Suprapubic skin (tissue), 4 donors: ENCODE measurements at regions not wholly inside any gene's neighbourhood (a gene's known extent, or its start where the extent isn't known, plus 50 kb on each side); places are given as distances from the start of the nearest gene placed in this dataset.

Experiments
- DNase-seq, 2 donors: peaks; one replicate each; pipeline ENCODE4 v3.0.0-alpha.2; 2019; ENCODE audit warnings: low spot score in 2 of 2
- H3K27ac ChIP-seq: fragments of 200-600 bp; sonication (generic); one replicate; pipeline ENCODE4 v1.5.1; 2019
- H3K27me3 ChIP-seq: fragments of 200-600 bp; sonication (generic); one replicate; pipeline ENCODE4 v1.5.1; 2019
- H3K36me3 ChIP-seq: fragments of 200-600 bp; sonication (generic); one replicate; pipeline ENCODE4 v1.5.1; 2019
- H3K4me1 ChIP-seq: fragments of 200-600 bp; sonication (generic); one replicate; pipeline ENCODE4 v1.5.1; 2019
- H3K4me3 ChIP-seq: fragments of 200-600 bp; sonication (generic); one replicate; pipeline ENCODE4 v1.5.1; 2019; ENCODE audit warnings: mild to moderate bottlenecking
- H3K9me3 ChIP-seq: fragments of 200-600 bp; sonication (generic); one replicate; pipeline ENCODE4 v1.5.1; 2019
- CTCF ChIP-seq, 2 donors: fragments of 200-600 bp in 1 of 2; fragments of 450-650 bp in 1 of 2; sonication (generic) in 1 of 2; IDR thresholded peaks; one replicate each; pipeline ENCODE4 v1.5.1; 2016 to 2019; ENCODE audit warnings: antibody characterized with exemption in 2 of 2, mild to moderate bottlenecking in 1 of 2, moderate library complexity in 1 of 2
- EP300 ChIP-seq: sonication (generic); formaldehyde crosslinking; IDR thresholded peaks from one replicate; pipeline ENCODE4 v1.6.1; 2017; ENCODE audit warnings: antibody characterized with exemption
- POLR2A ChIP-seq, 2 donors: fragments of 450-650 bp; IDR thresholded peaks; one replicate each; pipeline ENCODE4 v1.6.1; 2017; ENCODE audit warnings: antibody characterized with exemption in 2 of 2, mild to moderate bottlenecking in 2 of 2, moderate library complexity in 2 of 2
- POLR2AphosphoS5 ChIP-seq, 3 donors: sonication (generic); formaldehyde crosslinking; IDR thresholded peaks; one replicate each; pipeline ENCODE4 v1.6.1; 2017; ENCODE audit warnings: antibody characterized with exemption in 3 of 3
- WGBS: methylation state at CpG from one replicate; pipeline ENCODE4 v1.1.5; 2018; 5-methylcytosine and 5-hydroxymethylcytosine counted together

- 83% methylated on average over 3 of the region's 3 CpGs for WGBS
- Histone ChIP-seq H3K27me3 (no peaks in the 10 kb centered on the region), H3K36me3 (no peaks in the 10 kb centered on the region)
Observed at GRCh38 chr1:221317537-221317936, 424.4 kb downstream of the DUSP10 start.

GRCh38 chr1:221327954-221328353 lies 413.9 kb downstream of the DUSP10 start:
- H3K9me3 ChIP-seq = peaks cover 7% of the 10 kb centered on the region
- no peak overlapping the region for H3K4me3 ChIP-seq
- H3K4me1 ChIP-seq = no peaks in the 10 kb centered on the region
- TF ChIP-seq EP300 (no peak), POLR2AphosphoS5 (IDR thresholded peaks at IDR 0.05) (no peak), POLR2A (IDR thresholded peaks at IDR 0.05) (no peak), CTCF (IDR thresholded peaks at IDR 0.05) (no peak)
- no peaks in the 10 kb centered on the region for H3K27me3 ChIP-seq
- 60% methylated on average over 4 of the region's 4 CpGs for WGBS
- no peaks in the 10 kb centered on the region for H3K36me3 ChIP-seq
- no peak overlapping the region for H3K27ac ChIP-seq
- DNase-seq = no peak

More at GRCh38 chr1:221317537-221317936, 424.4 kb downstream of the DUSP10 start:
- no peak for DNase-seq
- Histone ChIP-seq H3K9me3 (no peaks in the 10 kb centered on the region), H3K27ac (no peak overlapping the region), H3K4me3 (no peak overlapping the region), H3K4me1 (peaks cover 3% of the 10 kb centered on the region)
- TF ChIP-seq POLR2A (IDR thresholded peaks at IDR 0.05) (no peak), EP300 (no peak), CTCF (IDR thresholded peaks at IDR 0.05) (no peak), POLR2AphosphoS5 (IDR thresholded peaks at IDR 0.05) (no peak)

GRCh38 chr1:221328371-221328770 lies 413.5 kb downstream of the DUSP10 start:
- 82% methylated on average over 2 of the region's 2 CpGs for WGBS
- H3K4me1 ChIP-seq = no peaks in the 10 kb centered on the region

GRCh38 chr1:221331273-221332183 lies 410.4 kb downstream of the DUSP10 start:
- Histone ChIP-seq H3K27ac (no peak overlapping the region), H3K4me1 (peaks cover 13% of the 10 kb centered on the region), H3K27me3 (no peaks in the 10 kb centered on the region), H3K36me3 (no peaks in the 10 kb centered on the region), H3K4me3 (no peak overlapping the region), H3K9me3 (peaks cover 7% of the 10 kb centered on the region)
- 95% methylated on average over 1 of the region's 1 CpG for WGBS
- TF ChIP-seq POLR2AphosphoS5 (IDR thresholded peaks at IDR 0.05) (no peak), POLR2A (IDR thresholded peaks at IDR 0.05) (no peak), EP300 (no peak)
- DNase-seq = no peak

More at GRCh38 chr1:221328371-221328770, 413.5 kb downstream of the DUSP10 start:
- Histone ChIP-seq H3K27ac (no peak overlapping the region), H3K36me3 (no peaks in the 10 kb centered on the region), H3K9me3 (peaks cover 7% of the 10 kb centered on the region), H3K27me3 (no peaks in the 10 kb centered on the region), H3K4me3 (no peak overlapping the region)
- TF ChIP-seq CTCF (IDR thresholded peaks at IDR 0.05) = no peak
- TF ChIP-seq EP300 = no peak
- TF ChIP-seq POLR2A (IDR thresholded peaks at IDR 0.05) = no peak
- TF ChIP-seq POLR2AphosphoS5 (IDR thresholded peaks at IDR 0.05) = no peak
- DNase-seq = no peak

GRCh38 chr1:221334062-221334461 lies 407.8 kb downstream of the DUSP10 start:
- H3K36me3 ChIP-seq = no peaks in the 10 kb centered on the region
- TF ChIP-seq POLR2AphosphoS5 (IDR thresholded peaks at IDR 0.05) (no peak), EP300 (no peak), CTCF (IDR thresholded peaks at IDR 0.05) (no peak), POLR2A (IDR thresholded peaks at IDR 0.05) (no peak)
- peaks cover 7% of the 10 kb centered on the region for H3K9me3 ChIP-seq
- H3K27ac ChIP-seq = no peak overlapping the region
- H3K27me3 ChIP-seq = no peaks in the 10 kb centered on the region
- H3K4me1 ChIP-seq = peaks cover 13% of the 10 kb centered on the region
- no peak overlapping the region for H3K4me3 ChIP-seq
- WGBS = 44% methylated on average over 2 of the region's 2 CpGs
- no peak for DNase-seq
